ENCODE measurements at regions not wholly inside any gene's neighbourhood (a gene's known extent, or its start where the extent isn't known, plus 50 kb on each side); places are given as distances from the start of the nearest gene placed in this dataset.

GRCh38 chr6:132132924-132133639 is 181.9 kb upstream of the CCN2 start:
- Histone ChIP-seq H2AFZ (ENCODE audit: insufficient read depth, low read depth, low read length, poor library complexity, severe bottlenecking) (peak overlapping the region; percentile 29), H4K20me1 (ENCODE audit: control insufficient read depth, insufficient read depth, low read length, poor library complexity, severe bottlenecking) (no peaks in the 10 kb centered on the region), H3K27me3 (replicated peaks in 1 of 4; ENCODE audit: control extremely low read depth in 1 of 4, control insufficient read depth in 3 of 4, insufficient read depth in 4 of 4, low read length in 3 of 4) (no peaks in the 10 kb centered on the region), H3K4me1 (ENCODE audit: control insufficient read depth in 2 of 2, insufficient read depth in 2 of 2, low read length in 2 of 2) (peaks cover 75% of the 10 kb centered on the region in 2 donors), H3K4me3 (ENCODE audit: control extremely low read depth in 1 of 5, extremely low read depth in 1 of 5, insufficient read depth in 1 of 5, low read depth in 2 of 5, low read length in 4 of 5) (peak overlapping the region in 3 of 5 experiments; percentile 17 to 55 (median 54)), H3K9me3 (ENCODE audit: control extremely low read depth in 1 of 3, control insufficient read depth in 2 of 3, insufficient read depth in 1 of 3, low read length in 2 of 3) (no peaks in the 10 kb centered on the region), H3K27ac (ENCODE audit: low read length in 2 of 2) (peak overlapping the region; percentile 77 to 91), H3K9ac (ENCODE audit: low read length) (peak overlapping the region; percentile 64), H3K36me3 (replicated peaks in 1 of 2; ENCODE audit: control extremely low read depth in 1 of 2, control insufficient read depth in 1 of 2, extremely low read depth in 1 of 2, insufficient read depth in 2 of 2, low read length in 1 of 2) (no peaks in the 10 kb centered on the region), H3K4me2 (replicated peaks; ENCODE audit: low read depth, low read length, poor library complexity, severe bottlenecking) (peak overlapping the region; percentile 76), H3K79me2 (ENCODE audit: control insufficient read depth, insufficient read depth, low read length) (peaks cover 23% of the 10 kb centered on the region)
- peak; percentile 24 for DNase-seq
- Mint-ChIP-seq H3K4me1 (peaks cover 70% of the 10 kb centered on the region), H3K27me3 (no peaks in the 10 kb centered on the region), H3K4me3 (peak overlapping the region; percentile 80), H3K27ac (peak overlapping the region; percentile 82), H3K9me3 (ENCODE audit: insufficient read depth) (no peaks in the 10 kb centered on the region)
- ChIA-PET POLR2A (interaction anchor here (0.6 kb wide), 1 partner anchor 220 kb away, joined by 3 read pairs; no protein-coding TSS in a partner anchor), CTCF (no interaction called here)
- ATAC-seq (ENCODE audit: low read depth) = peak; percentile 15
- intact Hi-C loops (cut with micrococcal nuclease) = no loop called here
- TF ChIP-seq CTCF (IDR thresholded peaks at IDR 0.05) (no peak), EZH2 (IDR thresholded peaks at IDR 0.05; ENCODE audit: borderline replicate concordance, insufficient read depth, low read depth, low read length, poor library complexity, severe bottlenecking) (no peak)
- WGBS (ENCODE audit: insufficient coverage) = 56% methylated on average over 1 of the region's 3 CpGs

GRCh38 chr6:132132422-132132821 is 181.2 kb upstream of the CCN2 start:
- H3K4me3 Mint-ChIP-seq = peak overlapping the region; percentile 80
- POLR2A ChIA-PET = interaction anchor here (0.8 kb wide), 1 partner anchor 8 kb away, joined by 5 read pairs; no protein-coding TSS in a partner anchor
- H3K27me3 ChIP-seq (replicated peaks in 1 of 4; ENCODE audit: control extremely low read depth in 1 of 4, control insufficient read depth in 3 of 4, insufficient read depth in 4 of 4, low read length in 3 of 4) = no peaks in the 10 kb centered on the region
- H3K27ac ChIP-seq (ENCODE audit: low read length in 2 of 2) = peak overlapping the region; percentile 77 to 91
- peaks cover 20% of the 10 kb centered on the region for H3K79me2 ChIP-seq (ENCODE audit: control insufficient read depth, insufficient read depth, low read length)
- no peak overlapping the region for H3K9ac ChIP-seq (ENCODE audit: low read length)
- 100% methylated on average over 1 of the region's 2 CpGs for WGBS (ENCODE audit: insufficient coverage)
- peak overlapping the region; percentile 29 for H2AFZ ChIP-seq (ENCODE audit: insufficient read depth, low read depth, low read length, poor library complexity, severe bottlenecking)
- intact Hi-C loops (cut with micrococcal nuclease) = no loop called here
- H3K9me3 ChIP-seq (ENCODE audit: control extremely low read depth in 1 of 3, control insufficient read depth in 2 of 3, insufficient read depth in 1 of 3, low read length in 2 of 3) = no peaks in the 10 kb centered on the region
- H3K4me2 ChIP-seq (replicated peaks; ENCODE audit: low read depth, low read length, poor library complexity, severe bottlenecking) = peak overlapping the region; percentile 76
- no peak for TF ChIP-seq CTCF (IDR thresholded peaks at IDR 0.05)
- no peak for TF ChIP-seq EZH2 (IDR thresholded peaks at IDR 0.05; ENCODE audit: borderline replicate concordance, insufficient read depth, low read depth, low read length, poor library complexity, severe bottlenecking)
- H3K27ac Mint-ChIP-seq = peak overlapping the region; percentile 93
- no peaks in the 10 kb centered on the region for H3K36me3 ChIP-seq (replicated peaks in 1 of 2; ENCODE audit: control extremely low read depth in 1 of 2, control insufficient read depth in 1 of 2, extremely low read depth in 1 of 2, insufficient read depth in 2 of 2, low read length in 1 of 2)
- H3K4me1 Mint-ChIP-seq = peaks cover 67% of the 10 kb centered on the region
- CTCF ChIA-PET = interaction anchor here (1.2 kb wide), 1 partner anchor 181 kb away, joined by 5 read pairs; the partner anchor contains the start of gene CCN2
- H3K4me1 ChIP-seq (ENCODE audit: control insufficient read depth in 2 of 2, insufficient read depth in 2 of 2, low read length in 2 of 2) = peaks cover 69% of the 10 kb centered on the region in 2 donors
- DNase-seq = no peak
- no peaks in the 10 kb centered on the region for H3K9me3 Mint-ChIP-seq (ENCODE audit: insufficient read depth)
- H3K4me3 ChIP-seq (ENCODE audit: control extremely low read depth in 1 of 5, extremely low read depth in 1 of 5, insufficient read depth in 1 of 5, low read depth in 2 of 5, low read length in 4 of 5) = no peak overlapping the region
- no peaks in the 10 kb centered on the region for H3K27me3 Mint-ChIP-seq
- no peaks in the 10 kb centered on the region for H4K20me1 ChIP-seq (ENCODE audit: control insufficient read depth, insufficient read depth, low read length, poor library complexity, severe bottlenecking)
- no peak for ATAC-seq (ENCODE audit: low read depth)

All from B cell (primary cell).